ENCODE measurements at regions not wholly inside any gene's neighbourhood (a gene's known extent, or its start where the extent isn't known, plus 50 kb on each side); places are given as distances from the start of the nearest gene placed in this dataset.

DNA sequence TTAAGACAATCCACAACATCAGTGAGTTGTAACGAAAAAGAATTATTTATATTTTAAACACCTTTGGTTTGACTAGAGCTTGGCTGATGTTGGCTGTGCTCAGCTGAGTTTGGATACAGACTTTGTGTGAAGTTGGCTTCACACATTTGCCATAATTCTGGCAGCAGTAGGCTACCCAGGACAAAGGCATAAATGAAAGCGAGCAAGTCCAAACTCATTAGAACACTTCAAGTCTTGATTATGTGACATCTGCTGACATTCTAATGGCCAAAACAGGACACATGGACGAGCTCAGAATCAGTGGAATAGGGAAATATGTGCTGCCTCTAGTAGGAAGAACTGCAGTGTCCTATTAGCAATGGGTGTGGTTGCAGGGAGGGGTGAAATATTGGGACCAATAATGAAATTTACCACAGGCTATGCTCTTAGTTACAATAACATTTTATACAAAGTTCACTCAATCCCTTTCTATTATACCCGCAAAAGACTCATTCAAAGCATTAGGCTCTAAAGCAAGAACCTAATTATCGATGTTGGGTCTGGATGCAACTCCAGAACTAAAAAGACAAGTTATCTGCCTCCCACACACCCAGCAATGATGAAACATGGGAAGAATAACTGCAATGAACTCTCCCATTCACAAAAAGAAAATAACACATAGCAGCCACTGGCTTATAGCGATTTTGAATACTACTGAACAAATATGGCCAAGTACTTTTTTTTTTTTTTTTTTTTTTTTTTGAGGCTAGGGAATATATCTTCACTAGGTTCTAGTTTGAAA is 493.9 kb upstream of the RASGRP1 start:
- Mint-ChIP-seq H3K36me3 (ENCODE audit: low read depth) (no peaks in the 10 kb centered on the region), H3K4me1 (ENCODE audit: low read depth) (no peaks in the 10 kb centered on the region), H3K9me3 (ENCODE audit: insufficient read depth) (no peaks in the 10 kb centered on the region), H3K27ac (no peak overlapping the region), H3K27me3 (ENCODE audit: low read depth) (peaks cover 17% of the 10 kb centered on the region), H3K4me3 (no peak overlapping the region)
- CTCF ChIA-PET = no interaction called here
- ATAC-seq (no peak), DNase-seq (no peak)
- POLR2A ChIA-PET = no interaction called here

DNA sequence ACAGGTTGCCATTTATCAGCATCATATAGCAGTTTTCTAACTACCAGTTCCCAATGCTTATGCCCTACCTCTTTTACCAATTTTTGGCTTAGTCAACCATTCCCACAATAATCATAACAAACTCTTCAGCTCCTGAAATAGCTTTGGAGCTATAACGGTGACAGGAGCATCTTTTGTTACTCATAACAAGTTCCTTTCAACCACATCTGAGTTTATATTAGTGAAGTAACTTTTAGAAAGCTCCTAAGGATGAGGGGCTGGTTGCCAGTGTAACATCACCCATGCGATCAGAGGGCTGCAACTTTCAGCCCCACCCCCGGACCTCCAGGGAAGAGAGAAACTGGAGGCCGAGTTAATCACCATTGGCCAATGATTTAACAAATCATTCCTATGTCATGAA is 495.3 kb upstream of the RASGRP1 start:
- Mint-ChIP-seq H3K27ac (no peak overlapping the region), H3K27me3 (ENCODE audit: low read depth) (peaks cover 18% of the 10 kb centered on the region), H3K4me3 (no peak overlapping the region), H3K4me1 (ENCODE audit: low read depth) (no peaks in the 10 kb centered on the region), H3K36me3 (ENCODE audit: low read depth) (no peaks in the 10 kb centered on the region), H3K9me3 (ENCODE audit: insufficient read depth) (no peaks in the 10 kb centered on the region)
- ATAC-seq (no peak), DNase-seq (no peak)
- CTCF ChIA-PET = no interaction called here
- POLR2A ChIA-PET = no interaction called here

DNA sequence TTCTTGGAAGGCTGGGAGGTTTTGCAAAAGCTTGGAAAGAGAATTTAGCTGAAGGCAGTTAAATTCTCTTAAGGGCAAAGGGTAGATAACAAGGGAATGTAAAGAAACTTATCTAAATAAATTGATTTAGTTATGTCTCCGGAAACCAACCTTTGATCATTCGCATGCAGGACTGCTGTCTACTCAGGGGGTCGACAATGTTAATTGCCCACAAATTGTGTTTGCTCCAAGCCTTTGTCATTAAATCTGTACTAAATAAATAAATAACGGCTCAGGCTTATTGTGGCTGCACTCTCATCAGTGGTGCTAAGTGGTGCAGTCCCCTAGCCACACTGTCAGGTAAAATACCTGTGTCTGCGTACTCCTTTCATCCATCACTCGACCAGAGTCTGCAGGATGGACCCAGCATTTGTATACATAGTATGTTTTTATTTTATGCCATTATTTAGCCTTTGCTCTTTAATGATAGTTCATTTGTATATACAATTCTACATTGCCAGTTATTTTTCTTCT is 497.4 kb upstream of the RASGRP1 start:
- ChIA-PET POLR2A (no interaction called here), CTCF (no interaction called here)
- DNase-seq = no peak

DNA sequence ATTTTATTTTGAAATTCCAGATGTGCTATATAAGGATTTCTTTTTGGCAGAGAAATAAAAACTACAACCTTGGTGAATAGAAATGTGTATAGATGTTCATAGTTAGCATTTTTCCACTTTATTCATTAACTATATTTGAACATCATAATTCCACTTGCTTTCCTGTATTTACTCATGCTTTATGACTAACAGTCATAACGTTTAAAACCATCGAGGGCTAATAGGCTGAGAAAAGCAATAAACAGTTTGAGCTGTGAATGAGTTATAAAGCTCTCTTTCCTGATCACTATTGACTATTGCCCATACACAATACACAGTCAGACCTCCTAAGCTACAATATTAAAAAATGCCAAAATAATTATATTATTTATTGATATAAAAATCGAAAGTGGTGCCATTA is 502.1 kb upstream of the RASGRP1 start:
- Mint-ChIP-seq H3K27me3 (ENCODE audit: low read depth) (peaks cover 7% of the 10 kb centered on the region), H3K4me1 (ENCODE audit: low read depth) (no peaks in the 10 kb centered on the region), H3K4me3 (no peak overlapping the region), H3K9me3 (ENCODE audit: insufficient read depth) (no peaks in the 10 kb centered on the region), H3K36me3 (ENCODE audit: low read depth) (no peaks in the 10 kb centered on the region), H3K27ac (no peak overlapping the region)
- CTCF ChIA-PET = no interaction called here
- POLR2A ChIA-PET = no interaction called here
- ATAC-seq (no peak), DNase-seq (no peak)

More for the DNA sequence above, 497.4 kb upstream of the RASGRP1 start:
- no peaks in the 10 kb centered on the region for H3K4me1 Mint-ChIP-seq (ENCODE audit: low read depth)
- no peaks in the 10 kb centered on the region for H3K36me3 Mint-ChIP-seq (ENCODE audit: low read depth)
- no peak for ATAC-seq
- no peaks in the 10 kb centered on the region for H3K9me3 Mint-ChIP-seq (ENCODE audit: insufficient read depth)
- peaks cover 12% of the 10 kb centered on the region for H3K27me3 Mint-ChIP-seq (ENCODE audit: low read depth)
- H3K4me3 Mint-ChIP-seq = no peak overlapping the region
- no peak overlapping the region for H3K27ac Mint-ChIP-seq

DNA sequence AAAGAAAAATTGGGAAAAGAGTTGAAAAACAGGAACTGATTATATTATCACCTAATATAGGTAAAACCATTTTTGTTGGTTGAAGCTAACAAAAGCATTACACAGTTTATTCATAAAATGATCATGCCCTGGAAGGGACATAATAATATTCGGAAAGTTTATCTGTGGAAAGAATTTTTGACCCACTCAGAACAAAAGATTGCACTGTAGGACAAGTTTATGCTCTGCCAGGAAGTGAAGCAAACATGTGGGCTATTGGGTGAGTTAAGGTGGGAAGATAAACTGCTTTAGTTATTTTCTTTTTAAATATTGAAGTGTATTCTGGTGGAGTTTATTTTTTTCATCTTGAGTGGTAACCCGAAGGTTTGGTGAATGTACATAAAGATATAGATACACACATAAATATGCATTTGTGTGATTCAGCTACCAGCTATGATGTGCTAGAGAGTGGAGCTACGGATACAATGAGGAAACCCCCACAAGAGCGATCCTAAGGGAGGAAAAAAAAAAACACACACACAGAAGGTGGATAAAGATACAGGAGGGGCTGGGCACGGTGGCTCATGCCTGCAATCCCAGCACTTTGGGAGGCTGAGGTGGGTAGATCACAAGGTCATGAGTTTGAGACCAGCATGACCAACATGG is 506.4 kb upstream of the THBS1 start:
- Mint-ChIP-seq H3K27ac (no peak overlapping the region), H3K9me3 (ENCODE audit: insufficient read depth) (no peaks in the 10 kb centered on the region), H3K36me3 (ENCODE audit: low read depth) (no peaks in the 10 kb centered on the region)

DNA sequence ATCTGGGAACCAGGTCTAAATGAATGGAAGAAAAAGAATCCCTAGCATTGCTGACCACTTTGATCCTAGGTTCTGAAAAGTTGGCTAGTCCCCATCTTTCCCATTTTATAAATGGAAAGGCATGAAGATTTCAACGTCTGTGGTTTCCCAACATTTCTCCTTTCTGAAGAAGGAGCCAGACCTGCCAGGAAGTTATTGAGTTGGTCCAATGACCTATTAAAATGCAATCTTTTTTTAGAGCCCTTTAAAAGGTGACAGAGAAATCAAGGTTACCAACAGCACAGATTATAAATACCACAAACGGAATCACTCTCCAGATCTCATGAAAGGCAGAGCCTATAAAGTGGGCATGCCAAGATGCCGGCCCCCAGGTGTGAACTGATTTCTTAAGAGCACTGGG is 505.6 kb upstream of the THBS1 start:
- Mint-ChIP-seq H3K9me3 (ENCODE audit: insufficient read depth) (no peaks in the 10 kb centered on the region), H3K4me3 (no peak overlapping the region), H3K36me3 (ENCODE audit: low read depth) (no peaks in the 10 kb centered on the region), H3K4me1 (ENCODE audit: low read depth) (no peaks in the 10 kb centered on the region), H3K27ac (no peak overlapping the region), H3K27me3 (ENCODE audit: low read depth) (peaks cover 14% of the 10 kb centered on the region)
- CTCF ChIA-PET = no interaction called here
- DNase-seq (no peak), ATAC-seq (no peak)
- POLR2A ChIA-PET = no interaction called here

More for the DNA sequence above, 506.4 kb upstream of the THBS1 start:
- peaks cover 15% of the 10 kb centered on the region for H3K27me3 Mint-ChIP-seq (ENCODE audit: low read depth)
- ChIA-PET CTCF (interaction anchor here (0.8 kb wide), 1 partner anchor 11 kb away, joined by 3 read pairs; no protein-coding TSS in a partner anchor), POLR2A (no interaction called here)
- DNase-seq (no peak), ATAC-seq (no peak)
- no peak overlapping the region for H3K4me3 Mint-ChIP-seq
- H3K4me1 Mint-ChIP-seq (ENCODE audit: low read depth) = no peaks in the 10 kb centered on the region

DNA sequence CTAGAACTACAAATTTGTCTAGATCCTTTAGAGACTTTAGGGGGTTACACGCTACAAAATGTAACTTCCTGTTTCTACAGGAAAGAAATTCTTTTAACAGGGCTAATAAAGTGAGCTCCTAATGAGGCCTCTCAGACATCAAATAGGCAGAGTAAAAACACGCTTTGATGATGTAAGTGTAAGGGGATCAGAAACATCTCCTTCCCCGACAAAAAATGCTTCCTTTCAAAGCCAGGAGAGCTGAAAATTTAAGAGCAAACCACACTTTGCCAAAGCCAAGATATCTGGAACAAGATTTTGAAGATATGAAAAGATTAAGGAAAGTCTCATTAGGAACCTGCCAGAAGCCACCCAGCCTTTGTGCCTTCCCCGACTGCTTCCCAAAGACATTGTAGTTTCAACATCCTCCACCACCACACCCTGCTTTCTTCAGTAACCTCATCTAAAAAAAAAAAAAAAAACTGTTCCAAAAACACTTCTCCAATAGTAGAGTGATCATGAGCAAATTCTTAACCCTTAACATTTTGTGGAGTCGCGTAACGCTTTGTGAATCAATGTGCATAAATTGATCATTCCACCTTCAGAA is 505.0 kb upstream of the THBS1 start:
- ChIA-PET CTCF (no interaction called here), POLR2A (no interaction called here)
- Mint-ChIP-seq H3K27me3 (ENCODE audit: low read depth) (peaks cover 14% of the 10 kb centered on the region), H3K4me3 (no peak overlapping the region), H3K4me1 (ENCODE audit: low read depth) (no peaks in the 10 kb centered on the region), H3K36me3 (ENCODE audit: low read depth) (no peaks in the 10 kb centered on the region), H3K9me3 (ENCODE audit: insufficient read depth) (no peaks in the 10 kb centered on the region), H3K27ac (no peak overlapping the region)
- no peak for DNase-seq
- ATAC-seq = no peak

DNA sequence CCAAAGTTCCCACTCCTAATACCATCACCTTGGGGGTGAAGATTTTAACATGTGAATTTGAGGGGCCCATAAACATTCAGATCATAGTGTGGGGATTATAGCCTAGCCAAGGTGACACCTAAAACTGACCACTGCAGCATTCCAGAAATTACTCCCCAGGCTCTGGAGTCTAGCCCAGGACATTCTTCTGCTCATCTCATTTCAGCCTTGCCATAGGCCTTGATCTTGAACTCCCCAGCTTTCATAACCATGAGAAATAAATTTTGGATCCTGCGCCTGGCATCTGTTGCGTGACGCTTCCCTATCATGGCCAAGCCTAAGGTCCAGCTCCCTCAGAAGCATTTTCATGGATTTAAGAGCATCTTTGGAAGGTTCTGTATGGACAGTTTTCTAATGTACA is 502.9 kb upstream of the THBS1 start:
- ATAC-seq = no peak
- ChIA-PET POLR2A (interaction anchor here (0.6 kb wide), 1 partner anchor 1939 kb away, joined by 3 read pairs; no protein-coding TSS in a partner anchor), CTCF (no interaction called here)
- H3K27me3 Mint-ChIP-seq (ENCODE audit: low read depth) = peaks cover 17% of the 10 kb centered on the region
- H3K36me3 Mint-ChIP-seq (ENCODE audit: low read depth) = no peaks in the 10 kb centered on the region
- H3K4me3 Mint-ChIP-seq = no peak overlapping the region
- DNase-seq = no peak
- H3K4me1 Mint-ChIP-seq (ENCODE audit: low read depth) = no peaks in the 10 kb centered on the region
- no peaks in the 10 kb centered on the region for H3K9me3 Mint-ChIP-seq (ENCODE audit: insufficient read depth)
- H3K27ac Mint-ChIP-seq = no peak overlapping the region

DNA sequence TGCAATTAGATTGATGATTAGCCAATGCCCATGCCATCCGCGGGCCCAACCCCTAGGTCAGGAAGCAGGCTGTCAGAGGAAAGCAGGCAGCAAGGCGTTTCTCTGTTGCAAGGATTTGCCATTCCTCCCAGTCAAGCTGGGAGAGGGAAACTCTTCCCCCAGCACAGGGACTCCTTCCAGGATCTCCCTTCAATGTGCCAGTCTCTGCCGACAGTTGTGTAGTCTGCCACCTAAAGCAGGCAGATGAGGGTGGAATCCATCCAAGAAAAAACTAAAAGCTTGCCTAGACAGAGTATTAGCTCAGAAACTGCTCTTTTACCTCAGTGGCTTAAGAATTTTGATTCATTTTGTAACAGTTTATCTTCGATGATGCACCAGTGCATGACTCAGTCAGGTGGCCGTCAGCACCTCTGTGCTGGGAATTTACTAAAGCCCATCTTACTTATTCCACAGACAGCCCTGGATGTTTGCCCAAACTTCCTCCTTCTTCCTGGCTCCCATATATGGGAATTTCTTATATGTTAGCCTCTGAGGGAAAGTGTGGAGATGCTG is 501.5 kb upstream of the THBS1 start:
- CTCF ChIA-PET = no interaction called here
- H3K9me3 Mint-ChIP-seq (ENCODE audit: insufficient read depth) = no peaks in the 10 kb centered on the region
- no peaks in the 10 kb centered on the region for H3K4me1 Mint-ChIP-seq (ENCODE audit: low read depth)
- POLR2A ChIA-PET = no interaction called here
- H3K4me3 Mint-ChIP-seq = no peak overlapping the region
- DNase-seq = no peak
- H3K36me3 Mint-ChIP-seq (ENCODE audit: low read depth) = no peaks in the 10 kb centered on the region
- no peak overlapping the region for H3K27ac Mint-ChIP-seq
- peaks cover 14% of the 10 kb centered on the region for H3K27me3 Mint-ChIP-seq (ENCODE audit: low read depth)
- no peak for ATAC-seq

DNA sequence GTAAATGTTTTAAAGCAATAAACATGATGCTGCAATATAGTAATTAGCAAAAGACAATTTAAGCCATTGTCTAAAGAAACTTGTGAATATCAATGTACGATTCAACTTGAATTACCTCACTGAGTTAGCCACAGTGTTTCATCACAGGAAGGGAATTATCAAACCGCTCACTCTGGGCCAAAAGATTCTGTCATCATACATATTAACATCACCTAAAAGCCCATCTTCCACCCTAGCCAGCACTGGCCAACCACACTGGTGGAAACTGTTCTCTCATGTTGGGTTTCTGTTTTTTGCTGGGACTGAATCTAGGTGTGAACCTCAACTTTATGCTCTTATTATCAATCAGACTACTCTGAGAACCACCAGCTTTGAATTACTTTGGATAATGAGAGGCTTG is 497.7 kb upstream of the THBS1 start:
- POLR2A ChIA-PET = no interaction called here
- no peak for ATAC-seq
- Mint-ChIP-seq H3K4me3 (no peak overlapping the region), H3K4me1 (ENCODE audit: low read depth) (peaks cover 8% of the 10 kb centered on the region), H3K27me3 (ENCODE audit: low read depth) (peaks cover 13% of the 10 kb centered on the region), H3K36me3 (ENCODE audit: low read depth) (no peaks in the 10 kb centered on the region), H3K27ac (no peak overlapping the region), H3K9me3 (ENCODE audit: insufficient read depth) (no peaks in the 10 kb centered on the region)
- DNase-seq = no peak
- CTCF ChIA-PET = no interaction called here

DNA sequence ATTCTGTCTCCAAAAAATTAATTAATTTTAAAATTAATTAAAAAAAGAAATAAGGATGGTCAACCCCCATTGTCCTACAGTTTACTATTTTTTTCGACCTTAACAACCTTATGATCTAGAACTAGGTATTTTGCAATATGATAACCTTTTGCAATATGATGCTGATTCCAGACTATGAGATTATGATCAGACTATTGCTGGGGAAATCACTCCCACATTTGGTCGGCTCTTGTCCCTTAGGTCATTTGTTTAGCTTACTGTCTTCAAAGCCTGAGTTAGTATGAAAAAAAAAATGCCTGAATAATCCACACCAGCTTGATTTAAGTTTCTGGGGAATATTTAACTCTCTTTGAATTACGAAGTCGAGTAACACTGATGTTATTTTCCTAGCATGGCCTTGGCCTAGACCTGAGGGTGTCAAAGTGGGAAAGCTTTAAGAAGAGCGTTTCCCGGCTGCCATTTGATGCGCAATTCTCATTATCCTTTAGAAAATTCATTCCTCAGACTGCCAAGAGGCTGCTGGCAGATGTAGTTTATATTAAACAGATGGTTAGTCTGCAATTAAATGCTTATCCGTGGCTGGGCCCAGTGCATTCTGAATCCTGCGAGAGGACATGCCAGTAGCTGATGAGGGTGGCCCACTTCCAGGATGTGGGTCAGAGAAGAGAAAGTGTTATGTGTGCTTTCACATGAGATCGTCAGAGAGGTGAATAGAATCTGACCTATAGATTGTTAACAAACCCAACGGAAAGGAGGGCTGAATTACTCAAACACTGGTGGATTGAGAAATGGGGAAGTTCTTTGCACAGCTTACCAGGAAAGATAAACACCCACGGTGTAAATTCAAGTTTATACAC is 496.0 kb upstream of the THBS1 start:
- CTCF ChIA-PET = interaction anchor here (0.6 to 1.1 kb wide), 2 partner anchors 11 to 545 kb away, joined by 3 read pairs; no protein-coding TSS in a partner anchor
- H3K4me3 Mint-ChIP-seq = no peak overlapping the region
- ATAC-seq = no peak
- H3K27ac Mint-ChIP-seq = no peak overlapping the region
- H3K9me3 Mint-ChIP-seq (ENCODE audit: insufficient read depth) = no peaks in the 10 kb centered on the region
- DNase-seq = peak; percentile 50
- peaks cover 21% of the 10 kb centered on the region for H3K27me3 Mint-ChIP-seq (ENCODE audit: low read depth)
- POLR2A ChIA-PET = no interaction called here
- peaks cover 8% of the 10 kb centered on the region for H3K4me1 Mint-ChIP-seq (ENCODE audit: low read depth)
- no peaks in the 10 kb centered on the region for H3K36me3 Mint-ChIP-seq (ENCODE audit: low read depth)
